ENCODE measurements at regions not wholly inside any gene's neighbourhood (a gene's known extent, or its start where the extent isn't known, plus 50 kb on each side); places are given as distances from the start of the nearest gene placed in this dataset.

- no peak for DNase-seq
These were observed 164.4 kb downstream of the HGF start for GRCh38 chr7:81605493-81605892.

- DNase-seq: no peak
These were observed 165.1 kb downstream of the HGF start for GRCh38 chr7:81604808-81605174.

- DNase-seq: no peak
These were observed 165.6 kb downstream of the HGF start for GRCh38 chr7:81604075-81604807.

GRCh38 chr7:81600608-81601007 lies 169.2 kb downstream of the HGF start:
- no peak for DNase-seq

GRCh38 chr7:81598951-81599350 lies 170.9 kb downstream of the HGF start:
- no peak for DNase-seq

- DNase-seq: no peak
These were observed 175.1 kb downstream of the HGF start for GRCh38 chr7:81594767-81595166.

GRCh38 chr7:81590131-81590530 lies 179.7 kb downstream of the HGF start:
- DNase-seq: no peak

GRCh38 chr7:81584667-81585066 lies 185.2 kb downstream of the HGF start:
- no peak for DNase-seq

- DNase-seq: no peak
These were observed 185.8 kb downstream of the HGF start for GRCh38 chr7:81583882-81584533.

- DNase-seq: no peak
These were observed 186.8 kb downstream of the HGF start for GRCh38 chr7:81583090-81583489.

- DNase-seq: no peak
These were observed 192.1 kb downstream of the HGF start for GRCh38 chr7:81577642-81578340.

GRCh38 chr7:81574723-81575326 lies 195.0 kb downstream of the HGF start:
- DNase-seq: no peak

- DNase-seq: no peak
These were observed 195.9 kb downstream of the HGF start for GRCh38 chr7:81573932-81574331.

- no peak for DNase-seq
These were observed 196.7 kb downstream of the HGF start for GRCh38 chr7:81573128-81573527.

GRCh38 chr7:81562581-81562980 lies 207.3 kb downstream of the HGF start:
- DNase-seq: no peak

- DNase-seq: no peak
These were observed 209.1 kb downstream of the HGF start for GRCh38 chr7:81560708-81561107.

GRCh38 chr7:81549484-81550016 lies 220.3 kb downstream of the HGF start:
- DNase-seq: no peak

- no peak for DNase-seq
These were observed 234.9 kb downstream of the HGF start for GRCh38 chr7:81534996-81535395.

- DNase-seq: no peak
These were observed 235.4 kb downstream of the HGF start for GRCh38 chr7:81534446-81534845.

- no peak for DNase-seq
These were observed 235.9 kb downstream of the HGF start for GRCh38 chr7:81533931-81534330.

- DNase-seq: no peak
These were observed 236.4 kb downstream of the HGF start for GRCh38 chr7:81533426-81533825.

GRCh38 chr7:81529785-81530184 lies 240.1 kb downstream of the HGF start:
- no peak for DNase-seq

- DNase-seq: no peak
These were observed 242.2 kb downstream of the HGF start for GRCh38 chr7:81527651-81528050.

- DNase-seq: no peak
These were observed 242.9 kb downstream of the HGF start for GRCh38 chr7:81526971-81527370.
